Ascending aorta (tissue), 2 donors: ENCODE measurements at regions not wholly inside any gene's neighbourhood (a gene's known extent, or its start where the extent isn't known, plus 50 kb on each side); places are given as distances from the start of the nearest gene placed in this dataset.

Experiments
- DNase-seq, 2 donors: peaks; one replicate each; pipeline ENCODE4 v3.0.0-alpha.2; 2019; ENCODE audit warnings: low spot score in 2 of 2
- H3K27ac ChIP-seq, 2 donors: fragments of 200-600 bp; sonication (generic); one replicate each; pipeline ENCODE4 v1.5.1; 2016 to 2017; ENCODE audit warnings: mild to moderate bottlenecking in 1 of 2
- H3K27me3 ChIP-seq: fragments of 200-600 bp; sonication (generic); one replicate; pipeline ENCODE4 v1.5.1; 2017
- H3K36me3 ChIP-seq, 2 donors: fragments of 200-600 bp; sonication (generic); one replicate each; pipeline ENCODE4 v1.5.1; 2016
- H3K4me1 ChIP-seq, 2 donors: fragments of 200-600 bp; sonication (generic); one replicate each; pipeline ENCODE4 v1.5.1; 2016 to 2017; ENCODE audit warnings: mild to moderate bottlenecking in 1 of 2
- H3K4me3 ChIP-seq, 2 donors: fragments of 200-600 bp; sonication (generic); one replicate each; pipeline ENCODE4 v1.5.1; 2016 to 2017; ENCODE audit warnings: mild to moderate bottlenecking in 1 of 2
- H3K9me3 ChIP-seq, 2 donors: fragments of 200-600 bp; sonication (generic); one replicate each; pipeline ENCODE4 v1.5.1; 2016
- CTCF ChIP-seq, 3 experiments: fragments of 200-600 bp in 2 of 3; fragments of 450-650 bp in 1 of 3; sonication (generic) in 2 of 3; IDR thresholded peaks; one replicate each; pipeline ENCODE4 v1.5.1; 2016 to 2019; ENCODE audit warnings: antibody characterized with exemption in 3 of 3, mild to moderate bottlenecking in 1 of 3, moderate library complexity in 1 of 3
- intact Hi-C: fragments of 100-400 bp; cut with DNase I; formaldehyde crosslinking; loops from one replicate; pipeline ENCODE4 v1.15.1; 2023

- Histone ChIP-seq H3K27ac (no peak overlapping the region), H3K9me3 (no peaks in the 10 kb centered on the region), H3K27me3 (no peaks in the 10 kb centered on the region), H3K4me1 (peaks cover 0 to 7% of the 10 kb centered on the region in 2 donors), H3K4me3 (no peak overlapping the region), H3K36me3 (no peaks in the 10 kb centered on the region)
- TF ChIP-seq CTCF (IDR thresholded peaks at IDR 0.05), result no peak
- intact Hi-C loops, result no loop called here
- no peak for DNase-seq
Observed at GRCh38 chr18:42157878-42158277, 202.8 kb downstream of the PIK3C3 start.

- H3K9me3 ChIP-seq, result no peaks in the 10 kb centered on the region
- intact Hi-C loops, result no loop called here
- H3K27me3 ChIP-seq, result no peaks in the 10 kb centered on the region
- no peaks in the 10 kb centered on the region for H3K36me3 ChIP-seq
- no peak overlapping the region for H3K27ac ChIP-seq
- TF ChIP-seq CTCF (IDR thresholded peaks at IDR 0.05), result no peak
- H3K4me1 ChIP-seq, result peaks cover 0 to 7% of the 10 kb centered on the region in 2 donors
- DNase-seq, result no peak
- no peak overlapping the region for H3K4me3 ChIP-seq
Observed at GRCh38 chr18:42159146-42159545, 204.1 kb downstream of the PIK3C3 start.

- Histone ChIP-seq H3K9me3 (no peaks in the 10 kb centered on the region), H3K4me3 (no peak overlapping the region), H3K27me3 (no peaks in the 10 kb centered on the region), H3K4me1 (no peaks in the 10 kb centered on the region), H3K36me3 (no peaks in the 10 kb centered on the region), H3K27ac (no peak overlapping the region)
- TF ChIP-seq CTCF (IDR thresholded peaks at IDR 0.05), result no peak
- DNase-seq, result no peak
- intact Hi-C loops, result no loop called here
Observed at GRCh38 chr18:42163321-42163720, 208.3 kb downstream of the PIK3C3 start.

- Histone ChIP-seq H3K9me3 (no peaks in the 10 kb centered on the region), H3K4me3 (no peak overlapping the region), H3K36me3 (no peaks in the 10 kb centered on the region), H3K27ac (no peak overlapping the region), H3K27me3 (no peaks in the 10 kb centered on the region), H3K4me1 (no peaks in the 10 kb centered on the region)
- intact Hi-C loops, result no loop called here
- DNase-seq, result no peak
- no peak for TF ChIP-seq CTCF (IDR thresholded peaks at IDR 0.05)
Observed at GRCh38 chr18:42164556-42164955, 209.5 kb downstream of the PIK3C3 start.

GRCh38 chr18:42165922-42166513 lies 211.0 kb downstream of the PIK3C3 start:
- no peak for TF ChIP-seq CTCF (IDR thresholded peaks at IDR 0.05)
- H3K4me1 ChIP-seq, result no peaks in the 10 kb centered on the region
- H3K4me3 ChIP-seq, result no peak overlapping the region
- no peak for DNase-seq
- no peaks in the 10 kb centered on the region for H3K27me3 ChIP-seq
- no peaks in the 10 kb centered on the region for H3K9me3 ChIP-seq
- no peaks in the 10 kb centered on the region for H3K36me3 ChIP-seq
- no peak overlapping the region for H3K27ac ChIP-seq
- intact Hi-C loops, result no loop called here

GRCh38 chr18:42168487-42168886 lies 213.5 kb downstream of the PIK3C3 start:
- H3K4me3 ChIP-seq, result no peak overlapping the region

More at GRCh38 chr18:42168487-42168886, 213.5 kb downstream of the PIK3C3 start:
- H3K27me3 ChIP-seq, result no peaks in the 10 kb centered on the region
- no peaks in the 10 kb centered on the region for H3K4me1 ChIP-seq
- intact Hi-C loops, result no loop called here
- no peak overlapping the region for H3K27ac ChIP-seq
- no peak for DNase-seq
- H3K36me3 ChIP-seq, result no peaks in the 10 kb centered on the region
- no peaks in the 10 kb centered on the region for H3K9me3 ChIP-seq
- TF ChIP-seq CTCF (IDR thresholded peaks at IDR 0.05), result no peak
